GM18519 (cell line): ENCODE measurements at regions not wholly inside any gene's neighbourhood (a gene's known extent, or its start where the extent isn't known, plus 50 kb on each side); places are given as distances from the start of the nearest gene placed in this dataset.
"Not testable (repeated sequence)": the region's sequence is repeated elsewhere in the genome, so short reads cannot be mapped to it uniquely, and the experiment has no call there.

ENCODE experiments used
- ATAC-seq: cut with Tn5 transposase; IDR thresholded peaks from one replicate; pipeline ENCODE4 v1.9.1; 2021; ENCODE audit warnings: mild to moderate bottlenecking, moderate library complexity; ENCODE audit not compliant: unreplicated experiment, low FRiP score

DNA sequence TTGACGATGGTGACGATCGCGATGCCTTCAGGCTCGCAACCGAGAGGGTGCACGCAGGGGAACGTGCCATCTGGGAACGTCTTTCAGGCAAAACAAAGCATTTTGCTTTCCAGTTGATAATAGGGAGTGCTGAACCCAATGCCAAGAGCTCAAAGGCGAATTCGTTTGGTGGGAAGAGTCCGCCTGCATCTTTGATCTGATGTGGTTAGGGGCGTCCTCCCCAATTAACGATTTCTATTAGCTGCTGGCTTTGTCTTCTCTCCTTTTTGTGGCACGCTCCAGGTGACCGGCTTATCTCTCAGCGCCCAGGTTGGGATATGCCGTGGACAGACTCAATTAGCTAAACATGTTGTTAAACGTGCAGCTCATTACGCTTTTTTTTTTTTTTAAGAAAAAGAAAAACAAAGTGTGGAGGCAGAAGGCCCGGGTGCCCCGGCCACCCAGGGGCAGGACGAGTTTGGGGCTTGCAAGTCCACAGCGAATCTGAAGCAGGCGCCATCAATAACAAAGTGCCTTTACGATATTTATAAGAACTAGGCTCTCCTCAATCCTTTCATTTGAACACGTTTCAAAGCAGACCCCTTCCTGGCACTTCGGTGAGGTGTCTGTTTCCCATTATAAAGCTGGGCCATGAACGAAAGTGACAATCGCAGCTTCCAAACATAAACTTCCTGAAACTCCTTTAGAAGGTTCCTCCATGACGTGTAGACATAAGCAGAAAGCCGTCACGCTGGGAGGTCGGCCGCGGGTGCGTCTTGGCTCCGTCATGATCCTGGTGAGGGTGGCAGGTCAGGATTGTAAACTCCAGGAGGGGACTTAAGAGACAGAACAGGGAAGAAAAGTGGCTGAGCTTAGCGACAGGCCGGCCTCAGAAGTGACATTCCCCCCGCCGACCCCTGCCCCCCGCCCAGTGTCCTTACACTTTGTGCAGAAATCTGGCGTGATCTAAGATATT, 155.3 kb downstream of the LAT start:
- not testable (repeated sequence) for ATAC-seq

DNA sequence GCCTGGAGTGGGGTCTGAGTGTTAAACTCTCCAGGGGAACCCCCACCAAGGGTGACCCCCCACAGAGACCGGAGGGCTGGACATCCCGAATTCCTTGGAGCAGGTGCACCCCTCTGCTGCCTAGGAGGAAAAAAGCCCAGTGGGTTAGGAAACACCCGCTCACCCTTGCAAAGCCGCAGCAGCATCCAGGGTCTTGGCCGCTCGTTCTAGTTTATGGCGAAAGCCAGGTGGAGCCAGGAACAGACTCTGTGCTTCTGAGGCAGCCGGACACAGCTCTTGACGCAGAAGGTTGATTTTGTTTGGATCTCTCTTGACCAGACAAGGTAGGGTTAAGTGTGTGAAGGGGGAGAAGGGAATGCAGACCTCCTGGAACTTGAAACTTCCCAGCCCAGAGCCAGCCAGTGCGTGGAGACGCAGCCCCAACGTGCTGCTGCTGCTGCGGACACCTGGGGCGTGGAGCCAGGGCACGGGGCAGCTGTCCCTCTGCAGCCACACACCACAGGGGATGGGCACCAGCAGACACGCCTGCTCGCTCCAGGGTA, 154.5 kb downstream of the LAT start:
- no peak for ATAC-seq

DNA sequence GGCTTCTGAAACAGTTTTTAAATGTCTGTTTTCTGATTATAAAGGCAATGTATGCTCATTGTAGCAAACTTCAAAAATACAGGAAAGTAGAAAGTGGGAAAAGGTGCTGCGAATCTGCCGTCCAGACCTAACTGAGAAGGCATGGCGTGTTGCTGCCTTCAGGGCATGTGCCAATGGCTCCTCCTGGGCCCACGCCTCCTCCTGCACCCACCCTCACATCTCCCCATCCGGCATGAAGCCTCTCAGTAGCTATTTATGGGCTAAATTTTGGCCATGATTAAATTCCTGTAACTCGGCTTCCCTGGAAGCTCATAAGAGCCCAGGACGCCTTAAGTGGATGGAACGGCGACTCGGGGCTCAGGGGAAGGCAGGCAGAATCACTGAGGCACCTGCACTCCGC, 153.8 kb downstream of the LAT start:
- ATAC-seq: not testable (repeated sequence)

DNA sequence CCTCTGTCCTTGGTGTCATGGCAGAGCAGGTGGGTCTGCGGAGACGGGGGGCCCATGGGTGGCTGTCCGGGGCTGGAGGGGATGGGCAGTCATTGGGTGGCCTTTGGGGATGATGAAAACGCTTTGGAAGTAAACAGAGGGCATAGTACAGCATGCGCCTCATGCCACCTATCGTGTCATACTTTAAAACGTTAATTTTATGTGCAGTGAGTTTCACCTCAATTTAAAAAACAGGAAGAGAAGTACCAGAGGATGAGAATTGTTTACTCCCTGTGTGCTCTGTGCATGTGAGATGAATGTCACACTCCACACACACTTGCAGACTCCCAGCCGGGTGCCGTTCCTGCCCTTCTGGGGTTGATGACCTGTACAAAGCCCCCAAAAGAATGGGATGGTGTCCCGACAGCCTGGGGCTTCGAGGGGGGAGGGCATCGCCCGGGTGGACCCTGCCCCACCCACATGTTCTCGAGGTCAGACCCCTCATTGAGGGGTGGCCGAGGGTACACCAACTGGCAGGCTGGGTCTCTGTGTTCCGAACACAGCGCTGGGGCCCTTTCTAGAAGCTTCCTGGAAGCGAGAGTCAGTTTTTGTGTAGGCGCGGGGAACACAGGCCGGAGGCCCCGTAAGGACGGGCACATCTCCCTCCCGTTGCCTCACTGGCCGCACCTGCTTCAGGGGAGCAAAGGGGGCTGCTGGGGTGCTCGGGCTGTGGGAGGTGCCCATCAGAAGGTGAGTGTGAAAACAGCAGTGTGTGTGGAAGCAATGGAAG, 153.2 kb downstream of the LAT start:
- ATAC-seq: not testable (repeated sequence)

DNA sequence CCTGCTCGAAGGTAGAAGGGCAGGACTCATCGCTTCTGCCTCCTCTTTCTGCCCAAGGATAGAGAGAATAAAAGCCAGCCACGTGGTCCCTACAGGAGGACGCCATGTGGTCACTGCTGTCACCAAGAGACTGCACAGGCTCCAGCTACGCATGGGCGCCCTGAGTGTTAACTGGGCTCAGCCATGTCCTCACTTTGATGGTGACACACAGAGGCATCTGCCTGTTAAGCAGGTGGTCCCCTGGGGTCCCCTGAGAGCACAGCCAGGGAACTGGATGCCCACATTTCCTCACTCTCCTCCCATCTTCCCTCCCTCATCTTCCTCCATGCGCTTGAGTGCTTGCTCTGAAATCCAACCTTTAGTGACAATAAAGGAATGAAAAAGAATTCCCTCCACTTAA, 152.6 kb downstream of the LAT start:
- not testable (repeated sequence) for ATAC-seq

DNA sequence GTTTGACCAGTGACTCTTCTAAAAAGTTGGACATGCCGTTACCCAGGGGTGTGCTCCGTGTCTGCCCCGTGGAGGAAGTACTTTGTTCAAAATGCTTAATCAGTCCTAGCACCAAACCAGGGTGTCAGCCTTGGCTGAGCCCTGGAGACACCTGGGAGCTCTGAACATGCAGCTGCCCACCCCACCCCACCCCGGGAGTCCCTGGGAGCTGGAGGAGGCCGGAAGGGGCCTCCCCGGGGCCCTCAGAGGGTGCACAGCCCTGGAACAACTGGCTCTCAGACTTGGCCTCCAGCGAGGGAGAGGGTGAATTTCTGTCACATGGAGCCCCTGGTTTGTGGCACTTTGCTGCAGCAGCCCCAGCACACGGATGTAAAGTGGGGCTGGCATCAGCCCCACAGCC, 152.1 kb downstream of the LAT start:
- not testable (repeated sequence) for ATAC-seq

DNA sequence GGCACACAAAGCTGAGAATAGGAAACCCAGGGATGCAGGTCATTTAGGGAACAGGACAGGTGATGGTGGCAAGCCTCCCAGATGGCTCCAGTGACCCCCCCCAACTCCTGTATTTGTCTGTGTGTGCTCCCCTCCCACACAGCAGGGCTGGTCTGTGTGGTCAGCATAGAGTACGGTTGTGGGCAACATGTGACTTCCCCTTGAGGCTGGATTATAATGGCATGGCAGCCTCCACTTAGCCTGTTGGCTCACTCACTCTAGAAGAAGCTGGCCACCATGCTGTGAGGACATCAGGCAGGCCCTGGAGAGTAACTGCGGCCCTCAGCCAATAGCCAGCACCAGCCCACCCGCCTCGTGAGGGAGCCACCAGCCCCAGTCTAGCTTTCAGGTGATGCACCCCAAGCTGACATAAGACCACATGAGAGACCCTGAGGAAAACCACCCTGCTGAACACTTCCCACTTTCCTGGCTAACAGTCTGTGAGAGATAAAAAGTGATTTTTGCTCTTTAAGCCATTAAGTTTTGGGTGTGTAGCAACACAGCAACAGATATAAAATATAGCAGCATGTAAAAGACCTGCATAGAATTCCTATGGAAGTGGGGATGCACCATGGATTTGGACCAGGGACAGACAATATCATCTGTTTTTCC, 151.3 kb downstream of the LAT start:
- ATAC-seq: not testable (repeated sequence)

DNA sequence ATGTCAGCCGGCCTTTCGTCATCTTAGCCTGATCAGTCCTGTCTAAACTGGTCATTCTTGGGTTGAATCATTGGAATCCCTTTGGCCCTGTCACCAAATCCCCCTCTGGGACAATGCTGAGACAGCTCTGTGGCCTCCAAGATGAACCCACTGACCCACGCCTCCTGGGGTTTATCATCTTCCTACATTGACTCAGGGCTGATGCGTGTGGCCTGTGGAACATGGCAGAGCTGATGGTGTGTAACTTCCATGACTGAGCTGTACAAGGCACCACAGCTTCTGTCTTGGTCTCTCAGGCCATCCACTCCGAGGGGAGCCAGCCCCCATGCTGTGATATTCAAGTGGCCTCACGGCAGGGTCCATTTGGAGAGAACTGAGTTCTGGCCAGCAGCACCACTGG, 150.2 kb downstream of the LAT start:
- ATAC-seq: not testable (repeated sequence)

DNA sequence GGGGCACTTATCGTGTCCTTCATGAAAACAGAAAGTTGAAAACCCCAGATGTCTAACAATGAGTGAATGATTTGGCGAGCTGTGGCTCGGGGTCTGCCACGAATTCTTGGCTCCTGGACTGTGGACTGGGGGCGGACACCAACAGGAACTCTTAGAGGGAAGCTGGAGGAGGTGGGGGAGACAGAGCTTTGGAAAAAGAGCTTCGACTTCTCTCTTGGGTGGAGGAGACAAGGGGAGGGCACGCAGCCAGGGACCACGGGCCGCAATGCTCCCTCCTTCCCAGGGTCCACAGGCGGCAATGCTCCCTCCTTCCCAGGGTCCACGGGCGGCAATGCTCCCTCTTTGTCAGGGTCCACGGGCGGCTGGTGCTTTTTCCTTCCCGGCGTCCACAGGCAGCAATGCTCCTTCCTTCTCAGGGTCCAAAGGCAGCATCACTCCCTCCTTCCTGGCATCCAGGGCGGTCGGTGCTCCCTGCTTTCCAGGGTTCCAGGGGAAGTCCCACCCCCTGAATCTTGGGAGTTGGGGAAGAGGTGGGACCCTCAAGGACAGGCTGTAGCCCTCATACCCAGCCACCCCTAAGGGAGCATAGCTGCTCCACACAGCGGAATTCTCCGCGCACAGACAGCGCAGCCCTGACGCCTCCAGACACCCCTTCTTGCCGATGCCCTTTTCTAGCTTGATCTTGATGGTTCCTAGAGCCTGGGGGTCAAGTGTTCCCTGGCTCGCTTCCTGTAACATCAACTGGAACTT, 149.0 kb downstream of the LAT start:
- not testable (repeated sequence) for ATAC-seq

DNA sequence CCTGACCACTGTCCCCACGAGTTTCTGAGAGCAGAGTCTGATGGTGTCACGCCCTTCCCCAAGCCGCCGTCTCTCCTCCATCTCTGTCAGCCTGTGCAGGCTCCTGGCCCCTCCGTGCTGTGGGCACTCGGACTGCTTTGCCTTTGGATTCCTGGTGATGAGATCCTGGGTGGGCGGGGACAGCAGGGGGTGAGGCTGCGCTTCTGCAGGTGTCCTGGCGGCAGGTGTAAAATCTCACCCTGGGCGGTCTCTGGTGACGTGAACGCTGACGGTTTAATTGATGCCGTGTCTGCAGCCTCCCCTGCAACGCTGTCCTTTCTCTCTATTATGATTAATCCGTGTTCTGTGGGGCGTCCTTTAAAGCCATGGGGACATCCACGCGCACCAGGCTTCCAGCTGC, 148.0 kb downstream of the LAT start:
- ATAC-seq: not testable (repeated sequence)

DNA sequence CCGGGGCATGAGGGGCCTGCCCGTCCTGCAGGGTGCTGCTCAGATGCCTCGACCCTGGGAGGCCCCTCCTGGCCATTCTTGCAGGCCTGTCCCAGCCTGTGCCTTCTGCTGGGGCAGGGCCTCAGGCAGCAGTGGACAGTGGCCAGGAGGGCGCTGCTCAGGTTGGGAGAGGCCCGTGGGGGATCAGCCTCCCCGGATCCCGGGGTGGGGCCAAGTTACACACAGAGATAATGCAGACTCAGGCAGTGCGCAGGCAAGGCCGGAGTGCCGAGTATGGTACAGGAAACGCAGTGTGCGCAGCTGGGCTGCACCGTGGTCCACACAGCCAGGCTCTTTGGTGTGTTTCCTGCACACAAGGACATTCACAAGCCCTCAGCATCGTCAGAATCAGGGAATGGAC, 147.6 kb downstream of the LAT start:
- ATAC-seq: not testable (repeated sequence)

DNA sequence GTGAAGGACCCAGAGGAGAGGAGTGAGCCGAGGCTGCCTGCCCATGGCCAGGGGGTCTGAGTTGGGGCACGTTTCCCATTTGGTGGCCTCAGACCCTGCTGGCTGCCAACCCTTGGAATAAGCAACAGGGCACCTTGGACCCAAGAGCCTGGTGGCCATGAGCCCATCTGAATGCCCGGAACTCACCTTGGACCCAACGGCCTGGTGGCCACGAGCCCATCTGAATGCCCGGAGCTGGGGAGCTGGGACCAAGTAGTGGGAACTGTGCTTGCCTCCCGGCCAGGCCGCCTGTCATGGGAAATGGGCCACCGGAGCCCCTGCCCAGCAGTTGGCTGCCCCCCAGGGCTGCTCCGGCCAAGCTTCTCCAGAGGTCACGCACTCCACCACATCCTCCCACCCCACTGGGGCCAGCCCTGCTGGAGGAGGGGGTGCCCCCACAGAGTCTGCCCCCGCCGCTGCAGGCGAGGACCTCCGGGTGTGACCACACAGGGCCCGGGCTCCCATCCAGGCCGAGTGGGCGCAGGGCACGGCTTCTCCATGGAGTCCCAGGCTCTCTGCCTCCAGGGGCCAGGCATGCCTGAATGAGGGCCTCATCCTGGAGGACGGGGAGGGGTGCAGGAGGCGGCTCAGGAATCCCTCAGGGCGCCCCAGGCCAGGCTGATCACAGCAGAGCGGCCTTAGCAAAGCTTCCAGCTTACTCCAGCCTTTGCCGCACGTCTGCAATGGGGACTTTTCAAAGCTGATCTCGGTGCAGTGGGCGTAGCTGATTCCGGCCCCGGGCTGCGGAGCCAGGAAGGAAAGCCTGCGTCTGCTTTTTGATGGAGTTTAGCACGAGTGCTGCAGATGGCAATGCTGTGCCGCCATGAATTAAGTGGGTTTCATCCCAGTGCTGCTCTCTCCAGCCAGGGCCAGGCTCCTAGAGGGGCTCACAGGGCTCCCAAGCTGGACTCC, 146.3 kb downstream of the LAT start:
- not testable (repeated sequence) for ATAC-seq

DNA sequence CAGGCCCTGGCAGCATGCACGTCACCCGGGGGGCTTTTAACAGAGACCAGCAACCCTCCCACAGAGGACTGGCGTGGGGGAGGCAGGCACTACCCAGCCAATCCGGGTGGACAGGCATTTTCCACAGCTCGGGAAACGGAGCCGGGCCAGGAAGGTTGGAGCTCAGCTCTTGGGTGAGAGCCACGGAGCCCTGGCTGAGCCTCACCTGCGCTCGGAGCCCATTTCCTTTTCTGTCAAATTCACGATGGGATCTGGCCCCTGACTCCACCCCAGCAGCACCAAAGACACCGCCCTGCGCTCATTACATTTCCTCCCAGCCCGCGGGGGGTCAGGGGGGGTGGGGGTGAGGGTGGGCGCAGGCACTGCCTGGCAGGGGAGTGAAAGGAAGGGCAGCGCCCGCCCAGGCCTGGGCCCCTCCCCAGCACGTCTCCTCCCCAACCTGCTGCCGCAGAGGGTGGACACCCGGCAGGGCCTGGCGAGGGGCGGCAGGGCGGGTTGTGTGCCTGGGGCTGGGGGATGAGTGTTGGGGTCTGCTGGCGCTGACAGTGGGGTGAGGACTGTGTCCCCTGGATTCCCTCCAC, 145.4 kb downstream of the LAT start:
- ATAC-seq: not testable (repeated sequence)

DNA sequence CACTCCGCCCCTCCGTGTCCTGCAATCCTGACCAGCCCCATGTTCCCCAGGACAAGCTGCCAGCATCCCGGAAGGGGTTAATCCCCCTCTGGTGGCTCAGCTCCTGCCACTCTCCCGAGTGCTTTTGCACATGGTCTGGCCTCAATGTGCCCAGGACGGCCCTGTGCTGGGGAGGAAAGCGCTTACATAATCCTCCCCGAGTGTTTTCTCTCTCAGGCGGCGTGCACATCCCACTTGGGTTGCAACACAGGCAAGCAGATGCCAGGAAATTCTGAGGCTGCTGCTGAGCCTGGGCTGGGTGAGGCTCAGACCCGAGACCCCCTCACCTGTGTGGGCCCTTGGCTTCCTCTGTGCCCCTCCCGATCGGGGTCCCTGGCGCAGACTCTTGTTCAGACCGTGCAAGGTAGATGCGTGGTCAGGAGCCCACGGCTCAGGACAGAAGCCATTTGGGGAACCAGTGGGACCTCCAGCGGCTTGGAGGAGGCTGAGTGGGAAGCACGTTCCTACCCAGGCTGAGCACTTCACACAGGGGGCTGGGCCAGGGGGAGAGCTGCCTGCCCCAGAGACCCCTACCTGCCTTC, 144.7 kb downstream of the LAT start:
- ATAC-seq: not testable (repeated sequence)

DNA sequence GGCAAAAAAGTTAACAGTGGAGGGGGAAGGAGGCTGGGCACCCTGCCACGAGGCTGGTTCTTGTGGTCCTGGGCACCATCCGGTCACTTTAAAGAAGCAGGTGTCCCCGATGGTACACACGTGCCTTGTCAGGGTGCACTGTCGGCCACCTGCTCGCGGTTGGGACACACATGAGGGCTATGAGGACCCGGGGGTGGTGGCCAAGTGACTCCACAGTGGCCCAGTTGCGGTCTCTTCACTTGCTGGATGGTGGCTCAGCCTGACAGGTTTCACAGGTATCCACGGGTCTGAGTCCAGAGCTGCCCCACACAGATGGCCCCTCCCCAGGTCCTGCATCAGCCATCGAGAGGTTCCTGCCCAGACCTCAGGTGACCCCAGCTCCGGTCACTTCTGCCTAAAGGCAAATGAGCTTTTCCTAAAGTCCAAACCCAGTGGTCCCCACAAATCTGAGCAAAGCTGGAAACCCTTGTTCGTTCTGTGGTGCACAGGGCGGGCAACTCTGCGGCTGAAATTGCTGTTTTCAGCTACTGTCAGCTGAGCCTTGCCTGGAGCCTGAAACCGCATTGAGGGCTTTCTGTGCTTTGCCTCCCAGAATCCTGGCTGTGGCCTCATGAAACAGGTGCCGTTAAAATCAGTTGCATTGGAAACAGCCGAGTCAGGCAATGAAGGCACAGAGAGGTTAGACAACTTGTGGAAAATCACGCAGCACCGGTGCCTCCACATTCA, 144.0 kb downstream of the LAT start:
- not testable (repeated sequence) for ATAC-seq

DNA sequence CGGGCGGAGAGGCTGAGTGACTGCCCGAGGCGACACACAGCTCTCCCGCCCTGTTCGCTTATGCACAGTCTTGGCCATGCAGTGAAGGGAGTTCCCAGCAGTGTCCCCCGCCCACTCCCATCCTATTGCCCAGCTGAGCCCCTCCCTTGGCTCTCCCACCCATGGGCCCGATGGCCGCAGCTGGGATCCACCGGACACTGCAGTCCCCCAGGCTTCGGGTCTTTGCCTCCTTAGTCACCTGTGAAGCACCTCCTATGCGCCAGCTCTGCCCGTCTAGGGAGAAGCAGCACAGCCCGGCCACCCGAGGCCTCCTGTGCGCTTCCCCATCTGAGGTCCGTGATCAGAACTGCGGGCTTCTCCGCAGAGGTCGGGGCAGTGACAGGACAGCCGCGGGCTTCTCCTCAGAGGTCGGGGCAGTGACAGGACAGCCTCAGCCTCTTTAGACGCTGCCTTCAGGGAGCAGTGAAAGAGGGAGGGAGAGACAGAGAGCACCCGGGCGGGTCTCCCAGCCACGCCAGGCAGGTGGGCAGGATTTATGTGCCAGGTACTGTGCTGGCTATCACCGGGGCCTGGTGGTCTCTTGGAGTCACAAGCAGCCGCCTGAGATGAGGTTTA, 143.1 kb downstream of the LAT start:
- not testable (repeated sequence) for ATAC-seq

DNA sequence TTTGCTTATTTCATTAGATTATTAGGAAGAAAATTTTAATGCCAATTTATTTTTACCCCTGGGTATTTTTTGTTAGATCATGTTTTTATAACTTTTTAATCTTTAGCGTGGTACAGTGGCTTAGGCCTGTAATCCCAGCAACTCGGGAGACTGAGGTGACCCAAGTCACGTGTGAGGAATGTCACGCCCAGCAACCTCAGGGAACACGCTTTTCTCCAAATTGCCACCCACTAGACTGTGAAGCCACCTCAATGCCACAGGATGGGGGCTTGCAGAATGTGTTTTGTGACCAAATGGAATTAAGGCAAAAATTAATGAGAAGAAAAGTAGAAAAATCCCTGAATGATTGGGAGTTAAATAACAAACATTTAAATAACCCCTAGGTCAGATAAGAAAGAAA, 141.8 kb downstream of the LAT start:
- no peak for ATAC-seq
